ENCODE measurements at regions not wholly inside any gene's neighbourhood (a gene's known extent, or its start where the extent isn't known, plus 50 kb on each side); places are given as distances from the start of the nearest gene placed in this dataset.

DNA sequence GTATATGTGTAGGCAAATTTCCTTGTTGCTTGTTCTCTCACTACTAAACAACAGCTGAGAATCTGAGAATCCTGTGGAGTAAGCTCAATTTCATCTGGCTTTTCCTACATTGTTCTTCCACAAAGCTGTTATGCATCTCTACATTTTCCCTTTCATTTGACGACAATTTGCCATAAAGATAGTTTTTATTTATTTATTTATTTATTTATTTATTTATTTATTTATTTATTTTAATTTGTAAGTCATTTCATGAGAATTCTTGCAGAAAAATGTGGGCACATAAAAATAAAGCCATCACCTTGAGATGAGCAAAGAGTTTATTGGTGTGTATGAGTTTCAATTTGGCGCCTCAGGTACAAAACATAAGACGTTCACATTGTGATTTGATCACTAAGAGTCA lies 545.9 kb upstream of the SEL1L start:
- DNase-seq, result no peak
- H3K9me3 ChIP-seq, result no peaks in the 10 kb centered on the region
- TF ChIP-seq, protein P1, sequence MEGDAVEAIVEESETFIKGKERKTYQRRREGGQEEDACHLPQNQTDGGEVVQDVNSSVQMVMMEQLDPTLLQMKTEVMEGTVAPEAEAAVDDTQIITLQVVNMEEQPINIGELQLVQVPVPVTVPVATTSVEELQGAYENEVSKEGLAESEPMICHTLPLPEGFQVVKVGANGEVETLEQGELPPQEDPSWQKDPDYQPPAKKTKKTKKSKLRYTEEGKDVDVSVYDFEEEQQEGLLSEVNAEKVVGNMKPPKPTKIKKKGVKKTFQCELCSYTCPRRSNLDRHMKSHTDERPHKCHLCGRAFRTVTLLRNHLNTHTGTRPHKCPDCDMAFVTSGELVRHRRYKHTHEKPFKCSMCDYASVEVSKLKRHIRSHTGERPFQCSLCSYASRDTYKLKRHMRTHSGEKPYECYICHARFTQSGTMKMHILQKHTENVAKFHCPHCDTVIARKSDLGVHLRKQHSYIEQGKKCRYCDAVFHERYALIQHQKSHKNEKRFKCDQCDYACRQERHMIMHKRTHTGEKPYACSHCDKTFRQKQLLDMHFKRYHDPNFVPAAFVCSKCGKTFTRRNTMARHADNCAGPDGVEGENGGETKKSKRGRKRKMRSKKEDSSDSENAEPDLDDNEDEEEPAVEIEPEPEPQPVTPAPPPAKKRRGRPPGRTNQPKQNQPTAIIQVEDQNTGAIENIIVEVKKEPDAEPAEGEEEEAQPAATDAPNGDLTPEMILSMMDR (IDR thresholded peaks at IDR 0.05), result no peak
- TF ChIP-seq POLR2A (IDR thresholded peaks at IDR 0.05), result no peak
- intact Hi-C loops (cut with DNase I), result no loop called here
- H3K4me3 ChIP-seq (replicated peaks in 1 of 3), result no peak overlapping the region
- H3K27ac ChIP-seq, result no peak overlapping the region
- 89 to 93% methylated on average over 3 of the region's 3 CpGs for WGBS, 2 donors
- no peaks in the 10 kb centered on the region for H3K4me1 ChIP-seq
- no peaks in the 10 kb centered on the region for H3K36me3 ChIP-seq
- no peaks in the 10 kb centered on the region for H3K27me3 ChIP-seq

DNA sequence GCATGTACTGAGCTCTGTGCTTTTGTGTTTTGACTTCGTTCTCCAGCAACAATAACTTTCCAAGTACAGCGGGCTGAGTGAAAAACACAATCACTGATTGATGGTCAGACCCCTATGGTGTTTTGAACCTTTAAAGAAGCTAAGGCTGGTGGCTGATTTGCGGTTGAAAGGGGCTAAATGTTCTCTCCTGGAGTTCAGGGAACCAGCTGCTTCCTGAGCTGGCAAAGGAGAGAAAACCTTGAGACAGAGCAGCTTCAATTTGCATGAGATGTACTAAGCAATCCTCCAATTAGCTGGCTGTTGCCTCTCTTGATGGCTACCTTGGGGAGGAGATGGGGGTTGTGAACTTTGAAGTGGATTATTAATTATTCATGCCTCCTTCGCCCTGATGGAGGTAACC lies 546.7 kb upstream of the SEL1L start:
- Histone ChIP-seq H3K9me3 (no peaks in the 10 kb centered on the region), H3K27me3 (no peaks in the 10 kb centered on the region), H3K27ac (no peak overlapping the region), H3K4me3 (replicated peaks in 1 of 3) (no peak overlapping the region), H3K36me3 (no peaks in the 10 kb centered on the region), H3K4me1 (no peaks in the 10 kb centered on the region)
- DNase-seq, result no peak
- TF ChIP-seq POLR2A (IDR thresholded peaks at IDR 0.05), result no peak
- TF ChIP-seq, protein P1 (IDR thresholded peaks at IDR 0.05), result no peak
- 8 to 20% methylated on average over 4 of the region's 4 CpGs for WGBS, 2 donors
- intact Hi-C loops (cut with DNase I), result no loop called here

DNA sequence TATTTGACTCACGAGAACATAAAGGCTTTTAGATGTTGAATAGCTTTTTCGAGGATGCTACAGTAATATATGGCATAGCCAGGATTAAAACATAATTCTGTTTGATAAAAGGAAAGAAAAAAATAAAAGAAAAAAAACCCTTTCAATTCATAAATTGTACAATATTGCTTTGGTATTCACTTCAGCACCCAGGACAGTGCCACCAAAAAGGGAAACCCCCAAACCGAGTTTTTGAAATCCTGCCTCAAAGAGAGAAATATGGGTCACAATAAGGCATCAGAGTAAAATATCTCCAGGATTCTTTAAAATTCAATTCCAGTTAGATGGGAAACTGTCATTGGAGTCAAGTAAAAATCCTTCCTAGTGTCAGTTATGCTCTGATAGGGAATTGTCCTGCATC lies 551.2 kb upstream of the SEL1L start:
- WGBS, 2 donors, result 58 to 64% methylated on average over 3 of the region's 3 CpGs
- intact Hi-C loops (cut with DNase I), result no loop called here
- DNase-seq, result no peak
- Histone ChIP-seq H3K4me3 (replicated peaks in 1 of 3) (no peak overlapping the region), H3K27ac (no peak overlapping the region), H3K9me3 (no peaks in the 10 kb centered on the region), H3K36me3 (no peaks in the 10 kb centered on the region), H3K4me1 (no peaks in the 10 kb centered on the region), H3K27me3 (no peaks in the 10 kb centered on the region)
- no peak for TF ChIP-seq POLR2A (IDR thresholded peaks at IDR 0.05)
- TF ChIP-seq, protein P1 (IDR thresholded peaks at IDR 0.05), result no peak

DNA sequence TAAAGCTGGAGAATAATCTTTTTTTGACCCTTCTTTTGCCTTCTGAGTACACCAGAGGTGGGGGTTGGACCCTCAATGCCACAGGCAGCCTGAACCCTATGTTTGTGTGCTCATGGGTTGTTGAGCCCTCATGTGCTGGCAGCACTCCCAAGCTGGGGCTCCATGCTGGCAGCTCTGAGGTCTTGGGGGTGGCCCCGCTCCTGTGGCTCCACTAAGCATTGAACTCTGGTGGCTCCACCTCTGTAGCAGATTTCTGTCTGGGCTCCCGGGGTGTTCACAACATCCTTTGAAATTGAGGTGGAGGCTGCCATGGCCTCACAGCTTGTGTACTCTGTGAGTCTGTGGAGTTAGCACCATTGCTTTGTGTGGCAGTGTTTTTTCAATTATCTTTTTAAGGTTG lies 557.4 kb upstream of the SEL1L start:
- H3K27me3 ChIP-seq, result no peaks in the 10 kb centered on the region
- intact Hi-C loops (cut with DNase I), result no loop called here
- H3K4me1 ChIP-seq, result no peaks in the 10 kb centered on the region
- 83 to 85% methylated on average over 2 of the region's 2 CpGs for WGBS, 2 donors
- no peak for DNase-seq
- no peaks in the 10 kb centered on the region for H3K9me3 ChIP-seq
- no peak overlapping the region for H3K27ac ChIP-seq
- TF ChIP-seq, protein P1 (IDR thresholded peaks at IDR 0.05), result no peak
- TF ChIP-seq POLR2A (IDR thresholded peaks at IDR 0.05), result no peak
- no peaks in the 10 kb centered on the region for H3K36me3 ChIP-seq
- no peak overlapping the region for H3K4me3 ChIP-seq (replicated peaks in 1 of 3)

DNA sequence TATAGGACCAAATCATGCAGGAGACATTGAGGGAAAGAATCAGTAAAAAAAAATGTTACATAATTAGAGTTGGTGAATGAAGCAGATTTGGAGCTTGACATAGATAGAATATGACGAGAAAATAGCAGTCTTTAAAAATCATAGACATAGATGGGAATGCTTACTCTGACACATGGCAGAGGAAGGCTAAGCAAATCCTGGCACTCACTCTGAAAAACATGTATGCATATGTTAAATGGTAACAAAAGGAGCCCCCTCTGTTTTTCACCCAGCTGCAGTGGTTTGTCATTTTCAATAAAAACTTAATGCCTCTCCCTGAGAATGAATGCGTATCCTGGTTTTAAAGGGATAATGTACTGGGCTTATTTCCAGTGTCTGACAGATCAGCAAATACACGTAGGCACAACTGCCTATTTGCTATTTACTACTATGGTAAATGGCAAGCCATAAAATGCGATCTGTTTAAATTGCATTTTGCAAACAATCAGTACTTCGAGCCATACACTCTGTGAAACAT lies 561.2 kb upstream of the SEL1L start:
- no peak for TF ChIP-seq POLR2A (IDR thresholded peaks at IDR 0.05)
- TF ChIP-seq, protein P1 (IDR thresholded peaks at IDR 0.05), result no peak
- WGBS, 2 donors, result 87 to 91% methylated on average over 5 of the region's 5 CpGs
- Histone ChIP-seq H3K9me3 (no peaks in the 10 kb centered on the region), H3K4me3 (replicated peaks in 1 of 3) (no peak overlapping the region), H3K36me3 (no peaks in the 10 kb centered on the region), H3K27me3 (no peaks in the 10 kb centered on the region), H3K27ac (no peak overlapping the region), H3K4me1 (no peaks in the 10 kb centered on the region)
- intact Hi-C loops (cut with DNase I), result no loop called here
- DNase-seq, result no peak
